ENCODE measurements at regions not wholly inside any gene's neighbourhood (a gene's known extent, or its start where the extent isn't known, plus 50 kb on each side); places are given as distances from the start of the nearest gene placed in this dataset.

DNA sequence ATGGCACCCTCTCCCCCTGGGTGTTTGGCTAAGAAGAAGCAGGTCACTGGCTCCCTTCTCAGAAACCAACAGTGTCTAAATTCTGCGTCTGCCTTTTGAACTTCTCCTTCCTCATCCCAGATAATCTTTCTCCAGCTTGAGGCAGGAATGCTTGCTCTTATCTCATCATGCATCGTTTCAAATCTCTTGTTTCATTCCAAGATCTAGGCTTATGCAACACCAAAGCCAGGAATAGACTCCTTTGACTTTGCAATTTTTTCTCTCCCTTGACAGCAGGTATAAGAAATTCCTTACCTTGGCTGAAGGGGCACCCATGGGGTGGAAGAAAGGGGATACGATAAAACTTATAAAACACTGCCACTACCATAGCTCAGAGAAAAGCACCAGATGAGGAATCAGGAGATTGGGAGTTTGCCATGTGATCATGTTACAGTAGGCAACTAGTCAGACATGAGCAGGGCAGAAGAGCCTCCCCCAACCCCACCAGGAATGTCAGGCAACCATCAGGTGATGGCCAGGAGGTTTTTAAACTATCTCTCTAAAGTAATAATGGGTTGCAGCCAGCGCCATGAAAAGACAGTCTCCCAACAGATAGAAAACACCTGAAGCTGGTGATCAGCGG, 498.9 kb downstream of the KLF12 start:
- peak overlapping the region in 2 of 3 experiments; percentile 12 to 90 for H3K27ac Mint-ChIP-seq
- H3K36me3 Mint-ChIP-seq (ENCODE audit: low read depth), result no peaks in the 10 kb centered on the region
- H3K9me3 Mint-ChIP-seq, result peaks cover 2% of the 10 kb centered on the region
- TF ChIP-seq, protein P1, sequence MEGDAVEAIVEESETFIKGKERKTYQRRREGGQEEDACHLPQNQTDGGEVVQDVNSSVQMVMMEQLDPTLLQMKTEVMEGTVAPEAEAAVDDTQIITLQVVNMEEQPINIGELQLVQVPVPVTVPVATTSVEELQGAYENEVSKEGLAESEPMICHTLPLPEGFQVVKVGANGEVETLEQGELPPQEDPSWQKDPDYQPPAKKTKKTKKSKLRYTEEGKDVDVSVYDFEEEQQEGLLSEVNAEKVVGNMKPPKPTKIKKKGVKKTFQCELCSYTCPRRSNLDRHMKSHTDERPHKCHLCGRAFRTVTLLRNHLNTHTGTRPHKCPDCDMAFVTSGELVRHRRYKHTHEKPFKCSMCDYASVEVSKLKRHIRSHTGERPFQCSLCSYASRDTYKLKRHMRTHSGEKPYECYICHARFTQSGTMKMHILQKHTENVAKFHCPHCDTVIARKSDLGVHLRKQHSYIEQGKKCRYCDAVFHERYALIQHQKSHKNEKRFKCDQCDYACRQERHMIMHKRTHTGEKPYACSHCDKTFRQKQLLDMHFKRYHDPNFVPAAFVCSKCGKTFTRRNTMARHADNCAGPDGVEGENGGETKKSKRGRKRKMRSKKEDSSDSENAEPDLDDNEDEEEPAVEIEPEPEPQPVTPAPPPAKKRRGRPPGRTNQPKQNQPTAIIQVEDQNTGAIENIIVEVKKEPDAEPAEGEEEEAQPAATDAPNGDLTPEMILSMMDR (IDR thresholded peaks at IDR 0.05; ENCODE audit: unreplicated experiment in 3 of 3), result no peak
- H3K27me3 Mint-ChIP-seq (ENCODE audit: low read depth), result no peaks in the 10 kb centered on the region
- H3K4me3 Mint-ChIP-seq, result no peak overlapping the region
- peaks cover 32% of the 10 kb centered on the region for H3K4me1 Mint-ChIP-seq

DNA sequence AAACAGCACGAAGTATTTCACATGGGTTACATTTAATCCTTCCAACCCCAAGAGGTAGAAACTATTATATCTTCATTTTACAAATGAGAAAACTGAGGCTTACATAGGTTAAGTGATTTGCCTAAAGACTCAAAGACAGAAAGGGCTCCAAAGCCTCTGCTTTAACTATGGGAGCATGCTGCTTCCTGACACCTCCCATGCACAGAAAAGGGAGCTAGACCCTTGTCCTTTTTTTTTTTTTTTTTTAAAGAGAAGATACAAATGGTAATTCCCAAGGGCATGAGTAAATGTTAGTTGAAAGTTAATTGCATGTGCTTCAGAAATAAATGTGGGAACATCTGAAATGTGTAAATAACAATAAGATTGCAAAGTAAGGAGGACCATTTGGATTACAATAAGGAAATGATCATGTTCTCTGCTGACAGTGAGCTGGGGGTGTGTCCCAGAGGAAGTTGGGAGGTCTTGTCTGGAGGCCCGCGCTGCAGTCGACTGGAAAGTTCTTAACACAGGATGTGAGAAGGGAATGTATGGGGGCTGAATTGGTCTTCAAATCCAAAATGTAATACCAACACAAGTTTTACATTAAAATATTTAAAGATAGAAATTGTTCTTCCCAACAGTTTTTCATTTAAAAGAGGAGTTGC, 500.3 kb downstream of the KLF12 start:
- H3K4me3 Mint-ChIP-seq, result no peak overlapping the region
- no peaks in the 10 kb centered on the region for H3K36me3 Mint-ChIP-seq (ENCODE audit: low read depth)
- H3K27ac Mint-ChIP-seq, result peak overlapping the region; percentile 77 to 90 (median 84)
- TF ChIP-seq, protein P1 (IDR thresholded peaks at IDR 0.05; ENCODE audit: unreplicated experiment in 3 of 3), result no peak
- no peaks in the 10 kb centered on the region for H3K27me3 Mint-ChIP-seq (ENCODE audit: low read depth)
- H3K9me3 Mint-ChIP-seq, result peaks cover 2% of the 10 kb centered on the region
- H3K4me1 Mint-ChIP-seq, result peaks cover 32% of the 10 kb centered on the region

DNA sequence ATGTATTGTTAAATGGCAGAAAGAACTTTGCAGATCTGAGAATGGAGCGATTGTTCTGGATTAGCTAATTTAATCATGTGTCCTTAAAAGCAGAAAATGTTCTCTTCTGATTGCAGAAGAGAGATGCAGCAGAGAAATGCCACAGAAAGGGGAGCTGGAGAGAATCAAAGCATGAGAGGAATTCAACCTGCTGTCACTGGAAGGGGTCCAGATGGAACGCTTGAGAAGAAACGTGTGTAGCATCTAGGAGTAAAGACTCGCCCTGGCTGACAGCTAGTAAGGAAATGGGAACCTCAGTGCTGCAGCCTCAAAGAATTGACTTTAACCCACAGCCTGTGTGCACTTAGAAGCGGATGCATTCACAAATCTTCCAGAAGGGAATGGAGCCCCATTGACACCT, 502.8 kb downstream of the KLF12 start:
- H3K4me1 Mint-ChIP-seq, result peaks cover 25% of the 10 kb centered on the region
- no peaks in the 10 kb centered on the region for H3K27me3 Mint-ChIP-seq (ENCODE audit: low read depth)
- H3K36me3 Mint-ChIP-seq (ENCODE audit: low read depth), result no peaks in the 10 kb centered on the region
- H3K27ac Mint-ChIP-seq, result no peak overlapping the region
- TF ChIP-seq, protein P1 (IDR thresholded peaks at IDR 0.05; ENCODE audit: unreplicated experiment in 3 of 3), result no peak
- no peaks in the 10 kb centered on the region for H3K9me3 Mint-ChIP-seq
- H3K4me3 Mint-ChIP-seq, result no peak overlapping the region

DNA sequence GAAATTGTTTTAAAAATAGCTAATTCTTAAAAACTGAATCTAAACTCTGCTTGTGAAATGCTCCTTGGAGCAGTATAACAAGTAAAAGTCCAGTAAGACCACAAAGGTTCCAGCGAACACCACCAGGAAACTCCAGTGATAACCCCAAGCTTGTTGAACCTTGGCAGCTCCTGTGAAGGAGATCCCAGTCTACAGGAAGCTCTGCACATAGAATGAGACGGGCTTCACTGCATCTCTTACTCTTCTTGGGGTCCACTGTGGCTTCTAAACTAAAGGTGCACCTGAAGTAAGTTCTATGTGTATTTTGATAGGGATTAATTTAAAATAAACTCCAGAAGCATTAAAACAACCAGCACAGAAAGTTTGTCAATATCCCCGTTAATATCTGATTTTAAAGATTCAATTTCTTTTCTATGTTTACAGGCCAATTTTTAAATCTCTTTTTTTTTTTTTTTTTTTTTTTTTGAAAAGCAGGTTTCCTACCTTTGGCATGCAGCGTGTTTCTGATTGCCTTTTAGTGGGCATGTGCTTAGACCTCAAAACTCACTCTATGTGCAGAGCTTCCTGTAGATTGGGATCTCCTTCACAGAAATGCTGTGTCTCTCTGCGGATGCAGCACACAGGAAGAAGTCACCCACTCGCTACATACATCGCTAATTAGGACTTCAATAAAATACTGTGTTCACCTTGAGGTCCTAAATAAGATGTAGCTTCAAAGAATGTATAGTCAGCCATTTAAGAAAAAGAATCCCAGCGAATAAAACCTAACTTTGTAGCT, 508.5 kb downstream of the KLF12 start:
- TF ChIP-seq, protein P1 (IDR thresholded peaks at IDR 0.05; ENCODE audit: unreplicated experiment in 3 of 3), result no peak
- Mint-ChIP-seq H3K9me3 (no peaks in the 10 kb centered on the region), H3K4me1 (peaks cover 6% of the 10 kb centered on the region), H3K36me3 (ENCODE audit: low read depth) (no peaks in the 10 kb centered on the region), H3K27ac (no peak overlapping the region), H3K4me3 (no peak overlapping the region), H3K27me3 (ENCODE audit: low read depth) (no peaks in the 10 kb centered on the region)

DNA sequence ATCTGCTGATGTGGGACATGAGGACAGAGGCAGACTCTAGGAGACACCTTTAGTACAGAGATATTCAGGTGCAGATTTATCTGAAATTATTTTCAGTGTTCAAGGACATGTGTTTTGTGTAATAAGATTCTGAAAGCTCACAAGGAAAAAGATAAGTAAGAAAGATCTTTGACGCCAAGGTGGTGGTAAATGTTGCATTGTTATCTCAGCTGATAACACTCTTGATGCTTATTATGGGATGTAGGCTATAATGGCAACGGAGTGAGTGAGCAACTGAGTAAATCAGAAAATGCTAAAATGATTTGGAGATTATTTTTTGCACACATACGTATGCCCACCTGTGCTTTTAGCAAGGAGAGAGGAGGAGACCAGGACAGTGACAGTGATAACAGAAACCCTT, 510.9 kb downstream of the KLF12 start:
- Mint-ChIP-seq H3K27ac (no peak overlapping the region), H3K9me3 (no peaks in the 10 kb centered on the region), H3K27me3 (ENCODE audit: low read depth) (no peaks in the 10 kb centered on the region), H3K4me3 (no peak overlapping the region), H3K4me1 (peaks cover 12% of the 10 kb centered on the region), H3K36me3 (ENCODE audit: low read depth) (no peaks in the 10 kb centered on the region)
- TF ChIP-seq, protein P1 (IDR thresholded peaks at IDR 0.05; ENCODE audit: unreplicated experiment in 3 of 3), result no peak

Data from nephron (organoid).